ENCODE measurements at regions not wholly inside any gene's neighbourhood (a gene's known extent, or its start where the extent isn't known, plus 50 kb on each side); places are given as distances from the start of the nearest gene placed in this dataset.
"Not testable (repeated sequence)": the region's sequence is repeated elsewhere in the genome, so short reads cannot be mapped to it uniquely, and the experiment has no call there.

GRCh38 chr21:29396951-29397455 is 98.3 kb downstream of the BACH1 start:
- no peak for DNase-seq

GRCh38 chr21:29403301-29403700 is 104.6 kb downstream of the BACH1 start:
- DNase-seq: no peak

GRCh38 chr21:29403922-29404538 is 105.3 kb downstream of the BACH1 start:
- DNase-seq: no peak

GRCh38 chr21:29405503-29406122 is 106.9 kb downstream of the BACH1 start:
- DNase-seq: no peak

GRCh38 chr21:29406385-29406784 is 107.7 kb downstream of the BACH1 start:
- DNase-seq: no peak

- DNase-seq: no peak
These were observed 108.8 kb downstream of the BACH1 start for GRCh38 chr21:29407571-29407970.

GRCh38 chr21:29413683-29414082 is 115.0 kb downstream of the BACH1 start:
- DNase-seq: no peak

- no peak for DNase-seq
These were observed 117.5 kb downstream of the BACH1 start for GRCh38 chr21:29416268-29416667.

GRCh38 chr21:29418813-29419212 is 120.1 kb downstream of the BACH1 start:
- DNase-seq: no peak

- DNase-seq: no peak
These were observed 120.7 kb downstream of the BACH1 start for GRCh38 chr21:29419422-29419821.

- DNase-seq: no peak
These were observed 124.6 kb downstream of the BACH1 start for GRCh38 chr21:29423099-29423870.

- DNase-seq: no peak
These were observed 126.0 kb downstream of the BACH1 start for GRCh38 chr21:29424728-29425127.

GRCh38 chr21:29429218-29429617 is 130.5 kb downstream of the BACH1 start:
- DNase-seq: no peak

- no peak for DNase-seq
These were observed 131.3 kb downstream of the BACH1 start for GRCh38 chr21:29430030-29430429.

- DNase-seq: no peak
These were observed 131.9 kb downstream of the BACH1 start for GRCh38 chr21:29430576-29430975.

GRCh38 chr21:29431178-29431577 is 132.5 kb downstream of the BACH1 start:
- DNase-seq: no peak

- DNase-seq: no peak
These were observed 133.0 kb downstream of the BACH1 start for GRCh38 chr21:29431680-29432079.

- no peak for DNase-seq
These were observed 134.8 kb downstream of the BACH1 start for GRCh38 chr21:29433366-29434059.

GRCh38 chr21:29434081-29434480 is 135.4 kb downstream of the BACH1 start:
- DNase-seq: peak; percentile 30

GRCh38 chr21:29434982-29435381 is 136.3 kb downstream of the BACH1 start:
- DNase-seq: not testable (repeated sequence)

GRCh38 chr21:29436143-29436542 is 137.4 kb downstream of the BACH1 start:
- DNase-seq: peak; percentile 56

- DNase-seq: no peak
These were observed 137.9 kb downstream of the BACH1 start for GRCh38 chr21:29436650-29437049.

GRCh38 chr21:29441651-29442050 is 142.9 kb downstream of the BACH1 start:
- DNase-seq: no peak

Measured in activated CD4-positive, alpha-beta T cell treated with anti-CD3 and anti-CD28 coated beads for 48 hours (primary cell).